Spleen (tissue), 7 donors: ENCODE measurements at regions not wholly inside any gene's neighbourhood (a gene's known extent, or its start where the extent isn't known, plus 50 kb on each side); places are given as distances from the start of the nearest gene placed in this dataset.

ENCODE experiments used
- CTCF ChIP-seq, 11 experiments: fragments of 200-600 bp in 7 of 11; fragments of 450-650 bp in 4 of 11; sonication (generic) in 4 of 11; IDR thresholded peaks in 8 of 11; conservative IDR thresholded peaks in 3 of 11; 1 replicate in 7 of 11; 2 replicates in 4 of 11; pipeline versions ENCODE4 v1.4.0 to v1.8.0; 2016 to 2021; ENCODE audit warnings: antibody characterized with exemption in 11 of 11, inconsistent platforms in 4 of 11, mild to moderate bottlenecking in 1 of 11
- POLR2A ChIP-seq, 3 donors: fragments of 450-650 bp; IDR thresholded peaks; one replicate each; pipeline ENCODE4 v1.5.1; 2017; ENCODE audit warnings: antibody characterized with exemption in 3 of 3, mild to moderate bottlenecking in 1 of 3
- donor health status: DM: no; HTN: no; CAD: no; lungs with moderate emphysema.
- donor health status: DM: no; HTN: no; CAD: no.
- donor health status: DM: no; HTN: no; CAD: no.

- TF ChIP-seq POLR2A (IDR thresholded peaks at IDR 0.05): no peak
- TF ChIP-seq CTCF (IDR thresholded peaks at IDR 0.05 in 8 of 11, conservative IDR thresholded peaks at IDR 0.05 in 3 of 11): no peak
Observed at GRCh38 chr2:146734821-146735190, 1110.0 kb upstream of the ACVR2A start.
